GM13976 (cell line): ENCODE measurements at regions not wholly inside any gene's neighbourhood (a gene's known extent, or its start where the extent isn't known, plus 50 kb on each side); places are given as distances from the start of the nearest gene placed in this dataset.

Source experiments
- DNase-seq: peaks from one replicate; pipeline ENCODE4 v3.0.0; 2012; ENCODE audit warnings: low spot score
- in situ Hi-C: fragments of 300-500 bp; cut with MboI; formaldehyde crosslinking; loops from one replicate; pipeline ENCODE4 v1.12.0; 2022; ENCODE audit warnings: low sequenced_read_pairs, mixed read lengths, inconsistent platforms; ENCODE audit not compliant: unreplicated experiment
- TF ChIP-seq, protein P1 (sequence below): IDR thresholded peaks from 2 replicates; pipeline ENCODE4 v1.5.1; 2012; ENCODE audit warnings: borderline replicate concordance, mild to moderate bottlenecking; ENCODE audit not compliant: insufficient read depth; ENCODE audit errors: extremely low read depth, missing control alignments, control extremely low read depth

DNA sequence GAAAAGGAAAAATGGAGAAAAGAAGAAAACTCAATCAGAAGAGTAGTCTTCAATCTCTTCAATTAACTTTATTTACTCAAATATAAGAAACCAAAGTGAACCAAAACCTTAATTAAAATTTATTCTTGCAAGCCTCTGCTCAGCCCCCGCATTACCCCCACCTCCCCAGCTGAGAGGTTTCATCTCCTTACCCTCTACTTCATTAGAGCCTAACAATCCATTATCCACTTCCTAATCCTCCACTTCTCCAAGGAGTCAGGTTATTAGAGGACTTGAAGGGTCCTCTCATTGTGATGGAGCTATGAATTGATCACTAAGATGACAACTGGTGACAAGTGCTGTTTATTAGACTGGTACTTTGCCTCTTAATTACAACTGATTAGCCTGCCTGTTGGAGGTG, 956.5 kb downstream of the TFAP2A start:
- no peak for DNase-seq
- TF ChIP-seq, protein P1, sequence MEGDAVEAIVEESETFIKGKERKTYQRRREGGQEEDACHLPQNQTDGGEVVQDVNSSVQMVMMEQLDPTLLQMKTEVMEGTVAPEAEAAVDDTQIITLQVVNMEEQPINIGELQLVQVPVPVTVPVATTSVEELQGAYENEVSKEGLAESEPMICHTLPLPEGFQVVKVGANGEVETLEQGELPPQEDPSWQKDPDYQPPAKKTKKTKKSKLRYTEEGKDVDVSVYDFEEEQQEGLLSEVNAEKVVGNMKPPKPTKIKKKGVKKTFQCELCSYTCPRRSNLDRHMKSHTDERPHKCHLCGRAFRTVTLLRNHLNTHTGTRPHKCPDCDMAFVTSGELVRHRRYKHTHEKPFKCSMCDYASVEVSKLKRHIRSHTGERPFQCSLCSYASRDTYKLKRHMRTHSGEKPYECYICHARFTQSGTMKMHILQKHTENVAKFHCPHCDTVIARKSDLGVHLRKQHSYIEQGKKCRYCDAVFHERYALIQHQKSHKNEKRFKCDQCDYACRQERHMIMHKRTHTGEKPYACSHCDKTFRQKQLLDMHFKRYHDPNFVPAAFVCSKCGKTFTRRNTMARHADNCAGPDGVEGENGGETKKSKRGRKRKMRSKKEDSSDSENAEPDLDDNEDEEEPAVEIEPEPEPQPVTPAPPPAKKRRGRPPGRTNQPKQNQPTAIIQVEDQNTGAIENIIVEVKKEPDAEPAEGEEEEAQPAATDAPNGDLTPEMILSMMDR, result no peak
- in situ Hi-C loops, result no loop called here

DNA sequence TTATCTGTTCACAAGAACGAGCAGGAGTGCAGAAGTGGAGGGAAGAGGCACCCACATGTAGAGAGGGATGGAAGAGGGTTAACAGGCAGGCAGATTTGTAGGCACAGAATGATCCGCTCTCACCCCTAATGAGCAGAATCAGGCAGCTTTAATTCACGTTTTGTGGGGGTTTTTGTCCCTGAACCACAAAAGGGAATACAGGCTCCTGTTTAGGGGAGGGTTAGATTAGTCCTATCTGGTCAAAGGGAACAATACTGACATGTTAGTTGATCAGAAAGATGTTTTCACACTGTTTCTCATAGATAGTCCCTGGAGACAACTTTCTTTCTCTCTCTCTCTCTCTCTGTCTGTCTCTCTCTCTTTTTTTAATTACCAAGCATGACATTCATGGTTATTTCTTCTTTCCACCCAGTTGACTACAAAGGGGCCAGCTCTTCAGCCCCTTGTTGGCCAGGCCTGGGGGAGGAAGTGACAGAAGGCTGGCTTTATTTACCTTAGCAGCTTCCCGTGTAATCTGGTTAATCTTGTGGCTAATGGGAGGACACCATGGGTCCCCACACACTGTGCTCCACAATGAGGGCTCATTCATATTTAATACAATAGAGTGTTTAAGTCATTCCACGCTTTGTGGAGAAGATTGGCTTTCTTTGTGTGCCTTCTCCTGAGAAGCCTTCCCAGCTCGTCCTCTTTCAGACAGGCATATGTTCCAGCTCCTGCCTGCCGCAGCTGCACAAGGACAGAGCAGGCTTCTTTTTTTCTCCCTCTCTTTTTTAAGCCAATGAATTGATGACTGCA, 958.8 kb downstream of the TFAP2A start:
- TF ChIP-seq, protein P1, result no peak
- no peak for DNase-seq
- in situ Hi-C loops, result no loop called here

DNA sequence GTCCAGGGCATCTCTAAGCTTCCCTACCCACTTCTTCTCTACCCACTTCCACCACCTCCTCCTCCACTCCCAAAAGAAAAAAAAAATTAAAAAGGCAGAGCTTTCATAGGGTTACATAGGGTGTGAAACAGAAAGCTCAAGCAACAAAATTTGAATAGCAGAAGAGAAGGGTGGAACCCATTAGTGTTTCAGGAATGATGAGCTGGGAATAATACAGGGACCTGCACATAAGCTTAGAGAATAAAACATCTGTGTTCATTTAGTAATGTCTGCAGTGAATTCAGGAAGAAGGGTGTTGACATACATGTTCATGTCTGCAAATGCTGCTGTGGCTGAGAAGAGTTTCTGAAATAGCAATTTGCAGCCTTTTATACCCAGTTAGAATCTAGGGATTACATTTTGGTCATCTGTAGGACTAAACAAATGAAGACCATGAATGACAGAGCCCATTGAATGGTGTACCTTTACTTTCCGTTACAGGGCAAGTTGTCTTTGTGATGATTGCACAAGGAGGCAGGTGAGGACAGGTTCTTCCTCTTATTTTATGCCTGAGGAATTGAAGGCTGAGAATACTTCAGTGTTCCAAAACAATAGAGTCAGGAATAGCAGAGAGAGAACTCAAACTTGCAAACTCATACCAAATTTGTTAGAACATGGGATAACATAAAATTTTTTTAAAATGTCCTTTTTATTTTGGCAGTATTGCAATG, 975.1 kb downstream of the TFAP2A start:
- TF ChIP-seq, protein P1, result no peak
- in situ Hi-C loops, result no loop called here
- DNase-seq, result no peak

DNA sequence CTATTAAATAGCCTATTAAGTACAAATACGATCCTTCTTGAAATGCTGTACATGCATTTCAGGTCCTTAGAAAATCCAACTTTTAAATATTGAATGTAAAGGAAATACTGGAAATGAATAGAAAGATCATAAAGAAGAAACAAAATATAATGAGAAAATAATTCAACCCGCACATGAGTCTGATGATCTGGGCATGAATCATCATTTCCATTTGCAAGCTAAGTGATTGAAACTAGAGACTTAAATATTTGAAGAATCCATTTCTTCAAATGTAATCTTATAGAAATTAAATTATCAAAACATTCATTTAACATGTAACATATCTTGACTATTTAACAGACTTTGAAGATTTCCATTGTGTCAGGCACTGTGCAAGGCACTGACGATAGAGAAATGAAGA, 977.0 kb downstream of the TFAP2A start:
- no peak for DNase-seq
- TF ChIP-seq, protein P1, result no peak
- in situ Hi-C loops, result no loop called here

DNA sequence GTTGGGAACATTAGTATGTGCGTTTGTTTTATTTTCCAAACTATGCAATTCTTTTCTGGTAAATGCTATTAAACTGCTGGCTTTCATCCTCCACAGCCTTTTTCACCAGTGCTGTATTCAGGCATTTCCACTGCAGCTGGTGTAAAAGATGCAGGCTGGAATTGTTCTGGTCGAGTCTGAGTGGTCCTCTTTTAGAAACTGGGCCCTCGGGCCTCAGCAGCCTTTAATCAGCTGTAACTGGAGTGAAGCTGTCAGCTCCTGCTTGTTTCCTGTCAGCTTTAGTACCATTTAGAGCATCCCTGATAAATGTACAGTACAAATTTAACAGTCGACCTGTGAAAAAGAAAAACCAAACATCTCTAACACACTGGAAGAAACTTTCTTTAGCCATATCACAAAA, 979.6 kb downstream of the TFAP2A start:
- no peak for DNase-seq
- TF ChIP-seq, protein P1, result no peak
- in situ Hi-C loops, result no loop called here

DNA sequence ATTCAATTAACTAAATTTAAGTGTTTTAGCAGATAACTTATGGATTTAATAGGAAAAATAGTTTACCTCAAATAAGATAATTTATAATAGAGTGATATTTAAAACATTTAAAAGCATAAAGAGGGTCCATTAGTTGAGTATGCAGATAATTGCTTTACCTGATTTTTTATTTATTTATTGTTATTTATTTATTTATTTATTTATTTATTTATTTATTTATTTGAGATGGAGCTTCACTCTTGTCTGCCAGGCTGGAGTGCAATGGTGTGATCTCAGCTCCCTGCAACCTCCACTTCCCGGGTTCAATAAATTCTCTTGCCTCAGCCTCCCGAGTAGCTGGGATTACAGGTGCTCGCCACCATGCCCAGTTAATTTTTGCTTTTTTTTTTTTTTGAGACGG, 982.9 kb downstream of the TFAP2A start:
- no peak for DNase-seq
- in situ Hi-C loops, result no loop called here
- TF ChIP-seq, protein P1, result no peak
